Cardiac fibroblast (primary cell): ENCODE measurements at regions not wholly inside any gene's neighbourhood (a gene's known extent, or its start where the extent isn't known, plus 50 kb on each side); places are given as distances from the start of the nearest gene placed in this dataset.
A peak's percentile ranks its signal among the peaks of the same experiment; 100 is the strongest.
"Not testable (repeated sequence)": the region's sequence is repeated elsewhere in the genome, so short reads cannot be mapped to it uniquely, and the experiment has no call there.

ENCODE experiments used
- DNase-seq, 2 donors: peaks; one replicate each; pipeline versions ENCODE4 v3.0.0 to v3.0.0-alpha.2; 2010; ENCODE audit warnings: low read depth in 2 of 2
- H3K4me3 ChIP-seq, 2 donors: replicated peaks in 1 of 2; 1 replicate in 1 of 2; 2 replicates in 1 of 2; pipeline ENCODE4 v1.5.1; 2011; ENCODE audit warnings: low read depth in 2 of 2, low read length in 2 of 2, mild to moderate bottlenecking in 2 of 2, moderate library complexity in 1 of 2
- TF ChIP-seq, protein P1 (sequence below): IDR thresholded peaks from one replicate; pipeline ENCODE4 v1.5.1; 2011; ENCODE audit warnings: low read depth, mild to moderate bottlenecking, low read length, inconsistent platforms

GRCh38 chr18:1056404-1056803 is 151.7 kb downstream of the ADCYAP1 start:
- no peak overlapping the region for H3K4me3 ChIP-seq
- no peak for DNase-seq
- TF ChIP-seq, protein P1, sequence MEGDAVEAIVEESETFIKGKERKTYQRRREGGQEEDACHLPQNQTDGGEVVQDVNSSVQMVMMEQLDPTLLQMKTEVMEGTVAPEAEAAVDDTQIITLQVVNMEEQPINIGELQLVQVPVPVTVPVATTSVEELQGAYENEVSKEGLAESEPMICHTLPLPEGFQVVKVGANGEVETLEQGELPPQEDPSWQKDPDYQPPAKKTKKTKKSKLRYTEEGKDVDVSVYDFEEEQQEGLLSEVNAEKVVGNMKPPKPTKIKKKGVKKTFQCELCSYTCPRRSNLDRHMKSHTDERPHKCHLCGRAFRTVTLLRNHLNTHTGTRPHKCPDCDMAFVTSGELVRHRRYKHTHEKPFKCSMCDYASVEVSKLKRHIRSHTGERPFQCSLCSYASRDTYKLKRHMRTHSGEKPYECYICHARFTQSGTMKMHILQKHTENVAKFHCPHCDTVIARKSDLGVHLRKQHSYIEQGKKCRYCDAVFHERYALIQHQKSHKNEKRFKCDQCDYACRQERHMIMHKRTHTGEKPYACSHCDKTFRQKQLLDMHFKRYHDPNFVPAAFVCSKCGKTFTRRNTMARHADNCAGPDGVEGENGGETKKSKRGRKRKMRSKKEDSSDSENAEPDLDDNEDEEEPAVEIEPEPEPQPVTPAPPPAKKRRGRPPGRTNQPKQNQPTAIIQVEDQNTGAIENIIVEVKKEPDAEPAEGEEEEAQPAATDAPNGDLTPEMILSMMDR: no peak

- TF ChIP-seq, protein P1: no peak
- no peak overlapping the region for H3K4me3 ChIP-seq
- no peak for DNase-seq
Observed at GRCh38 chr18:1057367-1057766, 152.7 kb downstream of the ADCYAP1 start.

DNA sequence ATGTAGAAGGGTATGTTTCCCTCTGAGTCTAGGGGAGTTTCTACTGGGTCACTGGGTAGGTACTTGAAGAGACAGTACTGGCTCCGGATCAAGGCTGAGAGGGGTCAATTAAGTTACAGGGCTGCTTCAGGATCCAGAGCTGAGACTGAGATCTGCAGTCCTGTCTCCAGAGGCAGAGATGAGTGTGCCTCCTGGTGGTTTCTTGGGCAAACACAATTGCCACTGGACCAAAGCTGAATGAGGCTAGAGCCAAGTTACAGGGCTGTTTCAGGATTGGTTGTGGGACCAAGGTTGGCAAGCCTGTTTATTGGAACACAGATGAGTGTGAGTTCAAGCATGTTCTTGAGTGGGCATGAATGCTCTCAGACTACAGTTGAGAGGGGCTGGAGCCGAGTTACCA is 157.9 kb downstream of the ADCYAP1 start:
- DNase-seq: peak; percentile 33 to 34
- TF ChIP-seq, protein P1: peak; percentile 45
- H3K4me3 ChIP-seq: no peak overlapping the region

DNA sequence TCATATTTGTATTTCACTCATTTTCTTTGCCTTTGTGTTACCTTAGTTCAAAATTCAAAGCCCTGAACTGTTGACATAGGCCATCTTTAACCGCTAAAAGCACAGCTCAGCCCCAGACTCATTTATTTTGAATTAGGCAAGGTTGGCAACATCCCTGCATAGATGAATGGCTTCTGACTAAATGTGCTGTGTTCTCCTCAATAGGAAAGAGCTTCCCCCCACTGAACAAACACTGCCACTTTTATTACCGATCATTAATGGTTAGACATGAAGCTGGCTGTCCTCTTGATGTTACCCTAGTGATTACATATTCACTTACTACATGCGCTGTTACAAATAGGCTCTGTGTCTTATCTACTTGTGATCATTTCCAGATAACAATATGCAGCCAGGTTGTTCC is 170.7 kb downstream of the ADCYAP1 start:
- TF ChIP-seq, protein P1: no peak
- no peak for DNase-seq
- no peak overlapping the region for H3K4me3 ChIP-seq

GRCh38 chr18:1075876-1076275 is 171.2 kb downstream of the ADCYAP1 start:
- no peak overlapping the region for H3K4me3 ChIP-seq
- TF ChIP-seq, protein P1: no peak
- DNase-seq: no peak

DNA sequence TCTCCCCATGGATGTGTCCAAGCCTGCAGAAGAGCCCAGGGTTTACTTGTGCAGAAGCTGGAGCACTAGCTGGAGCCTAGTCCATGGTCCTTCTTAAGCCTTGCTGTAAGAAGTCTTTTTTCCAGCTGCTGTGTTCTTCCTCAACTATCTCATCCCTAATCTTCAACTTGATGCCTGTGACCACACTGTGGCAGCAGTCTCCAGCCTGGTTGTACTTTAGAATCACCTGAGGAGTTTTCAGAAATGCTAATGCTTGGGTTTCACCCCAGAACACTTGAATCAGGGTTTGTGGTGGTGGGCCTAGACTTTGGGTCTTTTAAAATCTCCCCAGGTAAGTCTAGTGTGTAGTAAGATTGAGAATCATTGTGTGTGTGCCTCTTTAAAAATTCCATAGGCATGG is 173.6 kb downstream of the ADCYAP1 start:
- TF ChIP-seq, protein P1: no peak
- no peak for DNase-seq

GRCh38 chr18:1083675-1084074 is 179.0 kb downstream of the ADCYAP1 start:
- DNase-seq, H3K4me3 ChIP-seq: not testable (repeated sequence)

More for the DNA sequence above, 173.6 kb downstream of the ADCYAP1 start:
- H3K4me3 ChIP-seq: no peak overlapping the region
